SK-N-MC (cell line): ENCODE measurements at regions not wholly inside any gene's neighbourhood (a gene's known extent, or its start where the extent isn't known, plus 50 kb on each side); places are given as distances from the start of the nearest gene placed in this dataset.

Experiments used
- EZH2 ChIP-seq: fragments of 200-600 bp; sonication (generic); IDR thresholded peaks from one replicate; pipeline ENCODE4 v1.6.1; 2017; ENCODE audit warnings: antibody characterized with exemption
- FOXP2 ChIP-seq: optimal IDR thresholded peaks from 2 replicates; pipeline ENCODE3; 2011; ENCODE audit warnings: mild to moderate bottlenecking, moderate library complexity; ENCODE audit not compliant: insufficient read depth; ENCODE audit errors: extremely low read length, control extremely low read depth
- POLR2AphosphoS5 ChIP-seq: IDR thresholded peaks from 2 replicates; pipeline ENCODE4 v1.6.1; 2012; ENCODE audit warnings: mild to moderate bottlenecking, low read depth, low read length, borderline replicate concordance

GRCh38 chr2:41782306-41783158, 265.3 kb upstream of the PKDCC start:
- TF ChIP-seq EZH2 (no peak), POLR2AphosphoS5 (no peak), FOXP2 (no peak)
